Endometrium (tissue), 2 donors: ENCODE measurements at regions not wholly inside any gene's neighbourhood (a gene's known extent, or its start where the extent isn't known, plus 50 kb on each side); places are given as distances from the start of the nearest gene placed in this dataset.

Experiments
- FAIRE-seq: peaks from 2 replicates; lab custom pipeline; 2012; peaks lifted over from hg19 to GRCh38; lab: Jason Lieb, UNC
- donor health status: control.
- donor health status: control.

DNA sequence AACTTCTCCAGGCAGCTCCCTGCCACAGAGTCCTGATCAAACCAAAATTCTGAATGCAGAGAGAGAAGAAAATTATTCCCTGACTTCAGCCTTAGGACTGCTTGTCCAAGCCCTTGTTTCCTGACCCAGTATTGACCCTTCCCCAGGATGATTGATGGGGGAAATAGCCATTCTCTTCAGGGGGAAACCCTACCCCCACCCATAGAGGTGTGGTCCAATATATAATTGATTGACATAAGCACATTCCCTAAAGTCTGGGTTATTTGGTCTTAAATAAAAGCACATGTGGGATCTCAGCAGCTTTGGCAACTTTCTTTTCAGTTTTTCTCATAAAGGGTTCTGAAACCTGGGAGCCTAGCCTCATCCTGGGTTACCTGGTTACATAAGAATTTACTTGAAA is 201.2 kb upstream of the DDHD1 start:
- no peak for FAIRE-seq

DNA sequence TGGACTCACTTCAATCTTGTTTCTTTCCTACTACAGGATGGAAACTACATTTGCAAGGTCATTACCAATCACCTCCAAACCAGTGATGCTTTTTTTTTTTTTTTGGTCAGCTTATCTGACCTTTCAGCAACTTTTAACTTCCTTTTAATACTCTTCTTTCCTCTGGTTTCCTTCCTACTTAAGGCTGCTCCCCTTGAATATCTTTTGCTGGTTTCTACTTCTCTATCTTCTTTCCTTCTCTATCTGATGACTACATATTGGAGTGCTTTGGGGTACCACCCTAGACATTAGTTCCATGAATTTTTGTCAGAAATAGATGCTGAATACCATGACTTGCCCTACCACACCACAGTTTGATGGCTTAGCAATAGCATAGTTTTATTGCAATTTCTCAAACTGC is 197.7 kb upstream of the DDHD1 start:
- FAIRE-seq, result no peak

DNA sequence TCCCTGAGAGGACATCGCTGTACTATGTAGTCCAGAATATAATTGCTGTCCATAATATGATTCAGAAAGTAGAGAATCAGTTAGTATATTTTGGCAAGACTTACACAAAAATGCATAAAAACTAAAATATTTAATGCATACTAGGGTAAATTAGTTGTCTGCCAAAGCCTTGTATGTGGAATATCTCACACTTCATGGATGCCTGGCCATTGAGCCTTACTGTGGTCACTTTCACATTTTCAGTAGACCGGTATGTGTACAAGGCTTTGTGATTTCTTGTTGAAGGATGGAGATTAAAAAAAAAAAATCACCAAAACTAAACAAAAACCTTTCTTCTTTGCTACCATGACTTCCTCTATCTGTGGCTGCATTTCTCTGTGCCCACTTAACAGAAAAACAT is 197.3 kb upstream of the DDHD1 start:
- FAIRE-seq, result no peak

DNA sequence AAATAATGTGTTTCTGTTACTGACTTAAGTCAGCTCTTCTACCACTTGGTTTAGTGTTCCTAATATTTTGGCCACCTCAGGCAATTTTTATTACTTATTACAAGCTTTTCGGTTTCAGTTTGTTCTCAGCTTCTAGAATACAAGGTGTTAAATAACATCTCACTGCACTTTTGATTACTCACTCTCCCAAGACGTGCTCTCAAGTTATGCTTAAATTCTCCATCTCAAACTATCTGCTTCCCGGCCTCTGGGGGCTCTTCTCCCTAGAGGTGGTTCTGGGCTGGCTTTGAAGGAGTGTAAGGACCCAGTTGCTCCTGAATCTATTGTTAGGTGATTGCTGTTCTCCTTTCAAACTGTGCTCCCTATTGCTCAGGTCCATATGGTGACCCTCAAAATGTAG is 193.9 kb upstream of the DDHD1 start:
- FAIRE-seq, result no peak

DNA sequence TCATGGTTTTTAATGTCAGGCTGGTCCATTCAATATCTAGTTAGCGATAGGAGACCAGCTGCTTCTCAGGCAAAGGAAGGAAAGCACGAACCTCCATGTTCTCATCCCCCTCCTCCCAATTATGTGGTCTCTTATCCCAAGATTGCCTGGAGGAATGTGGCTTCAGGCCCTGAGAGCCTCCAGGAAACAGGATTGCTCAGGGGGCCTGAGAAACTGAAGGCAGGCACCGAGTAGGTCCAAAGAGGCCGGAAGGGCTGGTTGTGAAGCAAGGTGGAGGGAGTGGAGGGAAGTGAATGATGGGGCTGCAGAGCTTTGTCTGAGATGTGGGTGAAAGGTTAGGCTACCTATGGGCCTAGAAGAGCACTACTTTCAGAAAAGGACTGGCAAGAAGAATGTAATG is 188.2 kb upstream of the DDHD1 start:
- no peak for FAIRE-seq

DNA sequence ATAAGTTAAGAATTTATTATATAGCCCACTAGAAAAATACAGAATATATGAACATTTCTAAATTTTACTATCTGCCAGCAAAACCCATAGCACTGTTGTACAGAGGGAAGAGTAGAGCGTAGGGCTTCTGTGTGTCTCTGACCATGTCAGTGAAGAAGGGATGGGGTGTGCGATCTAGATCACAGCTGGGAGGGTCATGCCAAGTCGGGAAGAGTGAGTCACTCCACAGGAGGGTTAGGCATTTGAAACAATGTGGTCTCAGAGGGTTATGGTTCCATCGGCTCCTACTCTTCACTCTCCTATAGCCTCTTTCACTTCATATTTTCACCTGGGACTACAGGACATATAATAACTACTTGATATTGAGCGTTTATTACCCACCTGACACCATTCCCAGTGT is 185.1 kb upstream of the DDHD1 start:
- FAIRE-seq, result no peak

DNA sequence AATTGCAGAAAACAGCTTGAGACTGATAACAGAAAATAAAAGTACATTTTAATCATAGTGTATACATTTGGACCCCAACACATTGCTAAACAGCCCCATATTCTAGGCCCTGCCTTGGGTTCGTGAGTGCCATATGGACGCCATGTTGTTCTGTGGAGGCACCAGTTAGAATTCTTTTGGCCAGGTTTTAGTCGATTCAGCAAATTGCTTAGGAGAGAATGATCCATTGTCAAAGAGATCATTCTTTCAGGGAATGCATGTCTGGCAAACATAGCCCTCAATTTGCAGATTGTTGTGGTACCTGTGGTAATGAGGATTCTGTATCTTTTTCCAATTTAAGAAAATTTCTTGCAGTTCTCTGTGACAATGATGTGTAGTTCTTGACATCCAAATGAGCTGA is 183.6 kb upstream of the DDHD1 start:
- FAIRE-seq, result no peak

DNA sequence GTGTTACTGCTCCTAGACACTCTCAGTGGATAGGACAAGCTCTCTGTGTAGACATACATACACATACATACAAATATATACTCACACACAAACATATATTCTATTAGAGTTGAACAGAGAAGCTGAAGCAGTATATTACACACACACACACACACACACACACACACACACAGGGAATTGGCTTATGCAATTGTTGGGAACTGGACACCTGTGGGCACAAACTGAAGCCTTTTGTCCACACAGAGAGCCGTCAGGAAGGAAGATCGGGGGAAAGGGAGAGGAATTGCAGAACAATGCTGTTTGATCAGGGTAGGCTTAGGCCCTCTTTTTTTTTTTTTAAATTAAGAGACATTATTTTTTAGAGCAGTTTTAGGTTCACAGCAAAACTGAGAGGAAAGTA is 180.7 kb upstream of the DDHD1 start:
- FAIRE-seq, result no peak

DNA sequence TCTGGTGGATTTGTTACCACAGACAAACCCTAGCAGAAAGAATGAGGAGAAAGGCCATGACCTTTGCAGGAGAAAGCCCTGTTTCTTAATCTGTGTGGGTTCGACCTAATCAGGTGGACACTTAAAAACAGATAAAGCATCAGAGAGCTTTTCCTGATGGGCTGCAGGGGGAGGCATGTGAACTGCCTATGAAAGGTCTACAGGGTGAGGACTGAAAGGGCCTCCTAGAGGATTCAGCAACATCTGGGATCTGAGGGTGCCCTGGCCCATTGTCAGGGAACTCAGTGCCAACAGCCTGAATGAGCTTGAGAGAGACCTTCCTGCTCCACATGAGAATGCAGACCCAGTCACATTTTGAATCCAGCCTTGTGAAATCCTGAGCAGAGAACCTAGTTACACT is 178.8 kb upstream of the DDHD1 start:
- FAIRE-seq, result no peak

DNA sequence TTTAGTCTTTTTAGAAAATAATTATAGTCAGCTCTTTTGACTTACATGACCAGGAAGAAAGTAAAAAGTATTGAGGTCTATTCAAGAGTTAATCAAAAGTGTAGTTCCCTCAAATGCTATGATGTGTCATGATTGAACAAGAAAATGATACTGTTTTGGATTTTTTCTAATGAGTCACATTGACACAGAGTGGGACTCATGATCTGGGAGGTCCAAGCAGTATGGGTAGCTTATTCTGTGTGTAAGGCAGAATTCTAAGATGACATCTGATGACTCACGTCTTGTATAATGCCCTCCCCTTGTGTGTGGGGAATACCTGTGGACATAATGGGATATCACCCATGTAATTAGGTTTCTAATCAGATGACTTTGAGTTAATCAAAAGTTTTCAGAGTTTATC is 178.1 kb upstream of the DDHD1 start:
- FAIRE-seq, result no peak

DNA sequence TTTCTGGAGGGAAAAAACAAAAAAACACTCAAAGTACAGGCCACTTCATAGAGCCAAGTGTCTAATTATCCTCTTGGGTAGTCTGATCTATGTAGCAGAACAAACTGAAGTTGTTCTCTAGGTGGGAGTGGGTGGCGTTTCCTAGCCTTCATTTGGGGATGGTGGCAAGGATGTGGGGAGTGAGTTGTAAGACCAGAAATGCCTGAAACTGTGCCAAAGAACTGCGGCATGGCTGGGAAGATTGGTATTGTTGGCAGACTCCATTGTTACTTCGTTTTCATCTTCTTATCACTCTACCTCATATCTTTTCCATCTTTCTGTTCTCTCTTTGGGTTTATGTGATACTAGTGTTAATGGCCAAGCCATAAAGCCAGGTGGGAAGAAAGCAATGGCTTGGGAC is 177.3 kb upstream of the DDHD1 start:
- no peak for FAIRE-seq

DNA sequence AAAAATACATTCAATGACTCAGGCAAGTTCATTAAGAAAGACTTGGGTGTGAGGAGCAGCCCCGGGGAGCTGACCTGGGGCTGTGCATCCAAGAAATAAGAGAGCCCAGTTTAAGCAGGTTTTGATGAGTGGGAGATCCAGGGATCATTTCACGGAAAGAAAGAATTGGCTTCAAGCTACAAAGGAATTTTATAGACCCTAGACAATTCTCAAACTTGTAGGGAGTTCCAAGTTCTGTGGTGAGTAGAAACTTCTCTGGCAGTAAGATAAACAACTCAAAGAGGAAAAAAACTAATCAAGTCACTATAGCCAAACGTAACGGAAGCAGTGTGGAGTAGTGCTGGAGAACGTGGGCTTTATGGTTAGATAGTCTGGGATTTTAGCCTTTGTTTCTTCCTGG is 175.7 kb upstream of the DDHD1 start:
- FAIRE-seq, result no peak

DNA sequence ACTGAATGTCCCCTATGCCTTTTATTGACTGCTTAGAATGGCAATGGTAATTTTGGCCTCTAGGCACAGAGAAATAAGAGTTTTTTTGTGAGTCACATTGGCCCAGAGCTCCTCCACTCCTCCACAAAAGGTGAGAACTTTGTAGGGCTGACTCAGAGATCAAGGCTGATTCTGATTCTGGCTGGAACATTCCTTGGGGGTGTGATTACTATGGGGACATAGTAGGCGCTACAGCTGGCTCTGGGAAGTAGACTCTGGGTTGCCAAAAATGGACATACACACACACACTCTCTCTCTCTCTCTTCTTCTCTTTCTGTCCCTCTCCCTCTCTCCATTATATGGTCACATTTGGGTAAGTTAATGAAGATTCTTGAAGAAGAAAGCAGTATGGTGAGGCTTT is 174.6 kb upstream of the DDHD1 start:
- no peak for FAIRE-seq

DNA sequence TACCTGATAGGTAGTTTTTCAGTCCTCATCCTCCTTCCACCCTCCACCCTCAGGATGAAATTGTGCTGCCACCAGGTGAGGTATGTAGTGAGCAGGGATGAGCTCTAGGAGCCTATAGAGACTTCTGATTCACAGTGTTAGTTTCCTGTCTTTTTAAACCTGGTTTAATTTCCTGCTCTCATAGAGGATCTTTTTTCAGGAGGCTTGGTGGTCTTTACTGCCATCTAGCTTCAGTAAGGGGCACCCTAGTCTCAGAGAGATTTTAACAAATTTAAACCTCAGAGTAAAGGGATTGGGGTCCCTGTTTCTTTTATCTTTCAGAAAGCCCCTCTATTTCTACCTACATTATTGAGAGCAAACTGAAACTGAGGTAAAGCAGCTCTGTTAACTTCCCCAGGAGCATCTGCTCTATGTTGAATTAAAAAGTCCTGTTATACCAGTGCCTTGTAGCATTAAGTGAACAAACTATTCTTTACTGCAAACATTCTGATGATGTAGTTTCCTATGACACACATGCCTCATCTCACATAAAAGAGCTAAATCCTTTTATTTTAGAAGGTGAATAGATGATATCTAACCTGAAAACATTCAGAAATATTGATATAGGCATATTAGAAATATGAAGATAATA is 172.2 kb upstream of the DDHD1 start:
- no peak for FAIRE-seq

DNA sequence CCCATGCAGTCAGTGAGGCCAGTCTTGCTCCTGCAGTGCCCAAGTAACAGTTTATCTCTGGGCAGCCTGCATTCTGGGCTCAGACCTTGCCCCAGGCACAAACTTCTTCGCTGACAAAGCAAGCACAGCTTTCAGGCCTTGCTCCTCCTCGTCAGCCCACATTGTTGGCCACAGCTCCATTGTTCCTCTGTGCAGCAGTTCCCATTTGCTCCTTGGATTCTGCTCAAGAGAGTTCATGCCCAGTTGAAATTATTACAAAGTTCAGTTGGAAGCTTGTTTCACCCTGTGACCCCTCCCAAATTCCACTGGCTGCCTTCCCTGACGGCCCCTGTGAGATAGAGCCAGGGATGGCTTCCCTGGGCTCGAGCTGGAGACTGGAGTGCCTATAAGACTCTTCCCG is 163.4 kb upstream of the DDHD1 start:
- no peak for FAIRE-seq

DNA sequence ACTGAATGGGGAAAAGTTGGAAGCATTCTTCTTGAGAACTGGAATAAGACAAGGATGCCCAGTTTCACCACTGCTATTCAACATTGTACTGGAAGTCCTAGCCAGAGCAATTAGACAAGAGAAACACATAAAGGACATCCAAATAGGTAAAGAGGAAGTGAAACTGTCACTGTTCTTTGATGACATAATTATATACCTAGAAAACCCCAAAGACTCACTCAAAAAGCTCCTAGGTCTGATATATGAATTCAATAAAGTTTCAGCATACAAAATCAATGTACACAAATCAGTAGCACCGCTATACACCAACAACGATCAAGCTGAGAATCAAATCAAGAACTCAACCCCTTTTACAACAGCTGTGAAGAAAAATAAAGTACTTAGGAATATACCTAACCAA is 157.3 kb upstream of the DDHD1 start:
- no peak for FAIRE-seq

DNA sequence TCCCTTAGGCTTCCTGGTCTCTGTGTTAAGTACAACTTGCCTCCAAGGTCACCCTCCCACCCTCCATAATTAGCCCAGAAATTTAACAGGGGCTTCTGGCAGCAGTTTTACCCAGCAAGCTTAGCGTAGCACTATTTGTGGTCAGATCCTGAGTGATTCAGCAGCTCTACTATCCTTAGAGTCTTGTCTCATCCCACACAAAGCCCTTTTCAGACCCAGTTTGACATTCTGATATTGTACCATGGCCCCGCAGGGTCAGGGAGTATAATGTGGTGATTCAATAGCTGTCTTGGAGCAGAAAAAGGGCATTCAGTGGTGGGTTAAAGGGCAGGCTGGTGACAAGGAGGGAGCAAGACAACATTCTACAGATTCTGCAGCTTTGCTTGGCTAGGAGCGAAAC is 153.8 kb upstream of the DDHD1 start:
- no peak for FAIRE-seq

DNA sequence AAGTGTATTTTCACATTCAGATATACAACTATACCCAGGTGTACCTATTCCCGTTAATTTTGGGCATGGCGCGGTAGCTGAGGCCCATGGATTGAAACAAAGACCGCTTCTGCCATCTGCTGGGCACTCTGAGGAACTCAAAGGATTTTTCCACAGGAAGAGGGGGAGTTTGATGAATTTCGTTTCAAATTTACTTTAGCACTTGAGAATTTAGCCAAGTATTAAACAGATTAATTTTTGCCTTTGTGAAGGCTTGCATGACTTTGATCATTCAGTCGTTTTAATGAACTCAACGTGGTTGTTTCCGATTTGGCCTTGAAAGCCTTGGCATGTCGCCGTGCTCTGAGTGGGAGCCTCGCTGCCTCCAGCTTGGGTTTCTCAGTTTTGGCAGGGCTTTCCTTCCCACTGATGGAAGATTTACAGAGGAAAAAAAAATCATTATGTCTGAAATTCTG is 153.2 kb upstream of the DDHD1 start:
- peak; percentile 92 for FAIRE-seq

DNA sequence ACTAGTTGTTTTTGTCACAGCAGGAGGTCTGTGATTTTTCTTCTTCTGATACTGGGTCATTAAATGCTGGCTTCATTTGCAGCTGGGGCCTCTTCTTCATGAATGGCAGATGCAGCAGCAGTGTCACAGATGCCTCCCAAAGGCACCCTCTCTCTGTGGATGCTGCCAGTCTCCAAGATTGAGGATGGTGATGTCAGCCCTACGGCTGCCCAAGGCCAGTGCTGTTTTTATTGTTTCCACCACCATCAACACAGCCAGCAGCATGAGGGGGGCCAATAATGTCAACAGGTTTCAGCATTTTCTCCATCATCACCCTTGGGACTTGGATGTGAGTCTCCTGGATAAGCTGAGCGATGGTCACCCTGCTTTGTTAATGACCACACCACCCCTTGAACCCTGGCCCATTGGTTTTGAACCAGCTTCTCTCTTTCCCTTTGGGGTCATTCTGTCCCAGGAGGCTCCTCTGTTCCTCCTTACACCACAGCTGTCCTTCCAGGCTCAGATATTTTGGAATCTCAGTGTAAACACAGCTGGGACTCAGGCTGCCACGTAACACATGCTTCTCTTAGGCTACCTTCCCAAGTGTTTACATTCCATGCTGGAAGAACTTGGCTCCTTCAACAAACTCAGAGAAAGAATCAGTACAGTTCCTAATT is 151.7 kb upstream of the DDHD1 start:
- FAIRE-seq, result no peak

DNA sequence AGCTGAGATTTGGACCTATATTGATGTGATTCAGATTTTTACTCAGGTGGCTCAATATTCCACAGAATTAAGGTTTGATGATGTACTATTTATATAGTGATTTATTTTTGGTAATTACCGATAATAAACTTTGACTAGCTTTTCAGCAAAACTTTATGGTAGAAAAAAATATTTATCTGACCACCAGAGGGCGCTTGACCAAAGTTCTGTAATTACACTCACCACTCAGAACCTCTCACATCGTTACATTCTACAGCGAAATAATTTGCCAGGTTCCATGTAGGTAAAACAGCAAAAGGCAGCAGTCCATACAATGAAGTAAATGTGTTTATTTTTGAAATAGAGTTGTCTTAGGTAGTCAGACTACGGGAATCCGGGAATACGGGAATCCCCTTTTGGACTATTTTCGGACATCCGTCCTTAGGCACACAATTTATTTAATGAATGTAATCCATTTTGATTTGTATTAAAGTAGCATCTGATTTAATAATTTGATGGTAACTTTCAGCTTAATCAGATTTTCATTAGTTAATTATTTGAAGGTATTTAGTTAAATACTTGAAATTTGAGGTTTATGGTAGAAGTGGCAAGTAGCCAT is 143.0 kb upstream of the DDHD1 start:
- FAIRE-seq, result peak; percentile 68

DNA sequence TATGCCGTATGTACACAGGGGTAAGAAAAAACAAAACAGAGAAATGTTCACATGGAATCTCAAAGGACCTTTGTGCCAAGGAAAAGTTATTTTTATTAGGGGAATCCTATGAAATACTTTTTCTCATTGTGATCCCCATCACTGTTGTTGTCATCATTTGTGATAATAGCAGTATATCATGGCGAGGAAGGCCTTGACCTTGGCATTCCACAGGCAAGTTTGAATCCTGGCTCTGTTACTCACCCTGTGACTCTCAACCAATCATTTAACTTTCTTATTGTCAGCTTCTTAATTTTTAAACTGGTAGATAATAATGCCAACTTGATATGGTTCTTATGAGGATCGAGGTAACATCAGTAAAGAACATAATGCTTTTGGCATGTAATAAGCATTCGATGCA is 142.2 kb upstream of the DDHD1 start:
- FAIRE-seq, result no peak

DNA sequence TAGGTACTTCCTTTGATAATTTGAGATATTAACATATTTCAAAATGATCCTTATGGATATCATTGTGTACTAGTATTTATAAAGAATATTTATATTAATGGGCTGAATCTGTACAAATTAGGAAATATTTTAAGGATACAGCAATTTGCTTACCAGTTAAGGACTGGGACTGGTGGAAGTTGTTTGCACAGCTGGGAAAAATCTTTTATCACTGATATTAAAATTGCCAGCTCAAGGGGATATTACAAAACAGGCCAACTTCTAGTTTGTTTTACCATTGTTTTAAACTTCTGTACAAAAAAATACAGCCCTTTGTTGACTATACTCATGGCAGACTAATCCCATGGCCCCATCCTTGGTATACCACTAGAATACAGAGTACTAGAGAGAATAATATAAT is 133.2 kb upstream of the DDHD1 start:
- no peak for FAIRE-seq

DNA sequence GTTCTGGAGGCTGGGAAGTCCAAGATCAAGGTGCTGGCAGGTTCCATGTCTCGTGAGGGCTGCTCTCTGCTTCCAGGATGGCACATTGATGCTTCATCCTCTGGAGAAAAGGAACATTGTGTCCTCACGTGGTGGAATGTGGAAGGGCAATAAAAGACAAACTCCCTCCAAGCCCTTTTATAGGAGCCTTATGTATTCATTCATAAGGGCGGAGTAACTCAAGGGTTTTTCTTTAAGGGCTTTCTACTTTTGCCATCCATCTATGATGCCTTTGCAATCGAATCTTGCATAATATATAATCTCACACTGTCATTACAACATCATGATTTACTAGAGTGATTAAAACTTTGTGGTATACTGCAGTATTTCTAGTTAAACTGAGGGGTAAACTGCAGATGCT is 132.7 kb upstream of the DDHD1 start:
- no peak for FAIRE-seq

DNA sequence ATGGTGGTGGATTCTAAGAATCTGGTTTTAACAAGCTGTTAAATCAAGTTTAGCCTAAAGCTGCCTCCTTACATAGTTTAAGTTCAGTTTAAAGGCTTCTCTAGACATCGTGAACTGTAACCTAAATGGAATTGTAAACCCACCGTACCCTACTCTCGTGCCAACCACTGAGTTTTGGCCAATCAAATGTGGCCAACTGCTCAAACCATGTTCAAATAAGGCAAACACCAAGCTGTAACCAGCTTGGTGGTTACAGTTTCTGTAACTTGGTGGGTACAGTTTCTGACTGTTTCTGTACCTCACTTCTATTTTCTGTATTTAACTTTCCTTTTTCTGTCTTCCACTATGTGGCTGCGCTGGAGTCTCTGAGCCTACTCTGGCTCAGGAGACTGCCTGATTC is 131.9 kb upstream of the DDHD1 start:
- FAIRE-seq, result no peak
